ENCODE measurements at regions not wholly inside any gene's neighbourhood (a gene's known extent, or its start where the extent isn't known, plus 50 kb on each side); places are given as distances from the start of the nearest gene placed in this dataset.

GRCh38 chr1:118661769-118662320 lies 326.3 kb downstream of the TBX15 start:
- no peak for ATAC-seq
- no peak for DNase-seq
- Mint-ChIP-seq H3K36me3 (ENCODE audit: insufficient read depth) (no peaks in the 10 kb centered on the region), H3K4me1 (ENCODE audit: low read depth) (no peaks in the 10 kb centered on the region), H3K27me3 (ENCODE audit: low read depth) (no peaks in the 10 kb centered on the region), H3K9me3 (peaks cover 17% of the 10 kb centered on the region), H3K4me3 (no peak overlapping the region)

DNA sequence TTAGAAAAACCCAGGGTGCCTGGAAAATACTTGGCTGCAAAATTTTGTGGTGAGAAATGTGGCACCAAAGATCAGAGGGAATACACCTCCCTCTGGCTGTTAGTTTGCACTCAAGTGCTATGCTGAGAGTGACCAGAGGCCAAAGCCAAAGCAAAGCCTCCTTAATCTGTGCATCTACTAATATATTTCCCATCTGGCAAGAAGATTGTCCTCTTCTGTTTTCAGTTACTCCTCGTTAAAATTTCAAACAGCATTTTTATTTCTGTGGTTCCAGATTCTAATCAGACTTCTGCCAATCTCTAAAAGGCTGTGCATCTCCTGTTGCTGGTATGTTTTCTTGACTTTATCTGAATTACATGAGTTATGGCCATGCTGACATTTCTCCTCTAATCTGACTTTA lies 327.4 kb downstream of the TBX15 start:
- no peak overlapping the region for H3K4me3 Mint-ChIP-seq
- DNase-seq (no peak), ATAC-seq (no peak)
- H3K27me3 Mint-ChIP-seq (ENCODE audit: low read depth): no peaks in the 10 kb centered on the region
- no peaks in the 10 kb centered on the region for H3K36me3 Mint-ChIP-seq (ENCODE audit: insufficient read depth)
- no peaks in the 10 kb centered on the region for H3K4me1 Mint-ChIP-seq (ENCODE audit: low read depth)
- peaks cover 12% of the 10 kb centered on the region for H3K9me3 Mint-ChIP-seq

DNA sequence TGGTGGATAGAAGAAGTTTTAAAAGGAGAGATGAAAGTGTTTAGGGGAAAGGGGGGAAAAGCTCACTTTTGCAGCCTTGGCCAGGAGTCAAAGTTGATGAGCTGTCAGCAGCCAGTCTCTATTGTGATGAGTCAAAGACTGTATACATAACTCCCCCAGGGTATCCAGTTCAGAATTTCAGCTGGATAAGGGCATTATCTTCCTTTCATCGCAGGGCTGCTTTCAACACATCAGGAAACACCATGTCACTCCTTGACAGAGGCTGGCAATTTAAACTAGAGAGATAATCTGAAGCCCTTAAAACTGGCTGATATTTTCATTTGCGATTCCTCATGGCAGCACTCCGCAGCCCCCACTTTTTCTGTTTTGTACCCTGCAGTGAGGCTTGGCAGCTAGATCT lies 328.5 kb downstream of the TBX15 start:
- DNase-seq: no peak
- Mint-ChIP-seq H3K27me3 (ENCODE audit: low read depth) (no peaks in the 10 kb centered on the region), H3K4me3 (no peak overlapping the region), H3K9me3 (peaks cover 11% of the 10 kb centered on the region), H3K36me3 (ENCODE audit: insufficient read depth) (no peaks in the 10 kb centered on the region), H3K4me1 (ENCODE audit: low read depth) (no peaks in the 10 kb centered on the region)
- ATAC-seq: no peak

- Mint-ChIP-seq H3K27me3 (ENCODE audit: low read depth) (no peaks in the 10 kb centered on the region), H3K36me3 (ENCODE audit: insufficient read depth) (no peaks in the 10 kb centered on the region), H3K9me3 (peaks cover 13% of the 10 kb centered on the region), H3K4me1 (ENCODE audit: low read depth) (no peaks in the 10 kb centered on the region), H3K4me3 (no peak overlapping the region)
- DNase-seq (no peak), ATAC-seq (no peak)
Measured at GRCh38 chr1:118650107-118650807, 337.9 kb downstream of the TBX15 start.

- H3K4me3 Mint-ChIP-seq: no peak overlapping the region
- no peaks in the 10 kb centered on the region for H3K4me1 Mint-ChIP-seq (ENCODE audit: low read depth)
- DNase-seq (no peak), ATAC-seq (no peak)
- no peaks in the 10 kb centered on the region for H3K27me3 Mint-ChIP-seq (ENCODE audit: low read depth)
- no peaks in the 10 kb centered on the region for H3K36me3 Mint-ChIP-seq (ENCODE audit: insufficient read depth)
- H3K9me3 Mint-ChIP-seq: peaks cover 13% of the 10 kb centered on the region
Measured at GRCh38 chr1:118649369-118650106, 338.6 kb downstream of the TBX15 start.

DNA sequence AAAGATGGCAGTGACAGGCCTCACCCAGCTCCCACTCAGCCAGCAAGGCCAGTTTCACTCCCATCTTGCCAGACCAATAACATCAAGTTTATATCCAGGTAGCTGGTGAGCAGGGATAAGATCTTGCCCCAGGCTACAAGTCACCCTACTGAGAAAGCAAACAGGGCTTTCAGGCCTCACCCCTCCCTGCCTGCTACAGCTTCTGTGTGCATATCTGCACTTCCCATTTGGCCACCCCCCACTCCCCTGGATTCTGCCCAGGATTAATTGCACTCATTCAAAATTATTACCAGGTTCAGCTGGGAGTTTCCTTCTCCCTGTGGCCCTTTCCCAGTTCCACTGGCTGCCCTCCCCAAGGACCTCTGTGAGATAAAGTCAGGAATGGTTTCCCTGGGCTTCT lies 352.1 kb downstream of the TBX15 start:
- no peak for DNase-seq
- ATAC-seq: no peak
- Mint-ChIP-seq H3K9me3 (peaks cover 30% of the 10 kb centered on the region), H3K36me3 (ENCODE audit: insufficient read depth) (no peaks in the 10 kb centered on the region), H3K4me3 (no peak overlapping the region), H3K4me1 (ENCODE audit: low read depth) (no peaks in the 10 kb centered on the region), H3K27me3 (ENCODE audit: low read depth) (no peaks in the 10 kb centered on the region)

DNA sequence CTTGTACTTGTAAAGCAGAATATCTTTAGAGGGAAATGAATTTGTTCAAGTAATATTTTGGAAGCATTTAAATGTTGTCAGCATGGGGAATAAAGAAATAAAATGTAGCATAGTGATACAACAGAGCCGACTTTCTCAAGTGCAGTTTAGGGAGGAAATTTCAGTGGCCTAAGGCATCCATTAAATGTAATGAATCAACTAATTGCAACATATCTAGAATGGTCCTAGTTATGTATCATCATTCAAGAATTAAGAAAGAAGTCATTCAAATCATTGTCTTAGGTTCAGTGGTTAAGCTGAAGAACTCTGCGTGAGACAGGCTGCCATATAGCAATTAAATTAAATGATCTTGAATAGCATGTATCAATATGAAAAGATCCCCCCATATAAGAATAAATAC lies 360.7 kb downstream of the TBX15 start:
- Mint-ChIP-seq H3K27me3 (ENCODE audit: low read depth) (no peaks in the 10 kb centered on the region), H3K36me3 (ENCODE audit: insufficient read depth) (no peaks in the 10 kb centered on the region), H3K9me3 (peaks cover 13% of the 10 kb centered on the region), H3K4me1 (ENCODE audit: low read depth) (no peaks in the 10 kb centered on the region), H3K4me3 (no peak overlapping the region)
- no peak for DNase-seq
- ATAC-seq: no peak

DNA sequence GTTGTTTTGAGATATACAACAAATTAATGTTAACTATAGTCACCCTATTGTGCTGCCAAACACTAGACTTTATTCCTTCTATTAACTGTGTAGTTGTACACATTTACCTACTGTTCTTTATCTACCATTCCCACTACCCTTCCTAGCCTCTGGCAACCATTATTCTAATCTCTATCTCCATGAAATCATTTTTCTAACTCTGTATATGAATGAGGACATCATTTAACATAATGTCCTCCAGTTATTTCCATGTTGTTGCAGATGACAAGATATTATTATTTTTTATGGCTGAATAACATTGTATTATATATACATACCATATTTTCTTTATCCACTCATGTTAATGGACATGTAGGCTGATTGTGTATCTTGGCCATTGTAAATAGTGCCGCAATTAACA lies 366.3 kb downstream of the TBX15 start:
- no peak for DNase-seq
- Mint-ChIP-seq H3K4me1 (ENCODE audit: low read depth) (no peaks in the 10 kb centered on the region), H3K36me3 (ENCODE audit: insufficient read depth) (no peaks in the 10 kb centered on the region), H3K9me3 (peaks cover 4% of the 10 kb centered on the region), H3K4me3 (no peak overlapping the region), H3K27me3 (ENCODE audit: low read depth) (no peaks in the 10 kb centered on the region)
- no peak for ATAC-seq

DNA sequence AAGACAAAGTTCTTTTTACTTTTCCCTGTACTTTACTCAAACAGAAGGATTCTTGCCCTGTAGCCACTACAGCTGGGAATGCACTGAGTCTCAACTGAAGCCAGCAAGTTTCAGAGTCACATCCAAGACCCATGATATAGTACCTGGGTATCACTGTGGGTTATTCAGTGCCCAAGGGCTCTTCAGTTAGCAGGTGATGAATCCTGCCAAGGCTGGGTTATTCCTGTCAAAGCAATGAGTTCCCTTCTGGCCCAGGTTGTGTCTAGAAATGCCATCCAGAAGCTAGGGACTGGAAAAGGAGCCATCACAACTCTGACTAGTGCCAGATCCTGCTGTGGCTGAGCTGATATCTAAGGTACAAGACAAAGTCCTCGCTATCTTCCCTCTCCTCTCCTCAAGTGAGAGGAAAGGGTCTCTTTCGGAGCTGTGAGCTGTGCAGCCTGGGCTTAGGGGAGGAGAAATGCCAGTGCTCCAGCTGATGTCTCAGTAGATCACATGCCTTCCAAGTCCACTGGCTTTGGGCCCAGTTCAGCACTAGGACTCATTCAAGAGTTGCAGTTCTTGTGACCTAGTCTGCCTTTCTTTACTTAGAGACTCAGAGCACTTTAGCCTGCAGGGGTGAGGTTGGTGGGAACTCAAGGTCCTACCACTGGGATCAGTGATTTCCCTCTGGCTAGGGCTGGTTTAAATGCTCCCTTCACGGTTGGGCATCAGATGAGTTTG lies 369.4 kb downstream of the TBX15 start:
- ATAC-seq (no peak), DNase-seq (no peak)
- Mint-ChIP-seq H3K27me3 (ENCODE audit: low read depth) (no peaks in the 10 kb centered on the region), H3K9me3 (peaks cover 20% of the 10 kb centered on the region), H3K4me1 (ENCODE audit: low read depth) (no peaks in the 10 kb centered on the region), H3K4me3 (no peak overlapping the region), H3K36me3 (ENCODE audit: insufficient read depth) (no peaks in the 10 kb centered on the region)

GRCh38 chr1:118617916-118618315 lies 370.2 kb downstream of the TBX15 start:
- ATAC-seq (no peak), DNase-seq (no peak)
- Mint-ChIP-seq H3K9me3 (peaks cover 20% of the 10 kb centered on the region), H3K4me1 (ENCODE audit: low read depth) (no peaks in the 10 kb centered on the region), H3K36me3 (ENCODE audit: insufficient read depth) (no peaks in the 10 kb centered on the region), H3K4me3 (no peak overlapping the region), H3K27me3 (ENCODE audit: low read depth) (no peaks in the 10 kb centered on the region)

DNA sequence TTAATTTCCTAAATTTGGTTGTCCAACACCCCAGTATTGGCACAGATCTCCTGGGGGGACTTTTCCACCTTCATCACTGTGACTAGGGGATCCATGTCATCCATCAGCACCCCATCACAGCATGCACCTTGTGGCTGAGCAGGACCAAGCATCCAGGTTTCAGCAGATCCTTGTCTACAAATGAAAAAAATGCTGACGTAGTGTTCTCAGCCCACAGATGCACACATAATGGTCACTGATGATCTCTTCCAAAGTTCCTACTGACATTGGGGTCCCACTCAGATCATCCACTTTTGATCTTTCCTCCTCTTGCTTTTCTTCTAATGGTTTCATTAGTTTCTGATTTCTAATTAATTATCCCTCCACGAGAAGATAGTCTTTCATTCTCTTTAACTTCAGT lies 373.1 kb downstream of the TBX15 start:
- no peak for ATAC-seq

GRCh38 chr1:118589238-118589846 lies 398.8 kb downstream of the TBX15 start:
- Mint-ChIP-seq H3K36me3 (ENCODE audit: insufficient read depth) (no peaks in the 10 kb centered on the region), H3K4me3 (no peak overlapping the region), H3K4me1 (ENCODE audit: low read depth) (no peaks in the 10 kb centered on the region), H3K9me3 (peaks cover 16% of the 10 kb centered on the region), H3K27me3 (ENCODE audit: low read depth) (no peaks in the 10 kb centered on the region)
- DNase-seq (no peak), ATAC-seq (no peak)

More for the DNA sequence above, 373.1 kb downstream of the TBX15 start:
- Mint-ChIP-seq H3K27me3 (ENCODE audit: low read depth) (no peaks in the 10 kb centered on the region), H3K9me3 (peaks cover 17% of the 10 kb centered on the region), H3K4me3 (no peak overlapping the region), H3K4me1 (ENCODE audit: low read depth) (no peaks in the 10 kb centered on the region), H3K36me3 (ENCODE audit: insufficient read depth) (no peaks in the 10 kb centered on the region)
- DNase-seq: no peak

- H3K4me1 Mint-ChIP-seq (ENCODE audit: low read depth): no peaks in the 10 kb centered on the region
- H3K27me3 Mint-ChIP-seq (ENCODE audit: low read depth): no peaks in the 10 kb centered on the region
- no peaks in the 10 kb centered on the region for H3K36me3 Mint-ChIP-seq (ENCODE audit: insufficient read depth)
- peaks cover 16% of the 10 kb centered on the region for H3K9me3 Mint-ChIP-seq
- ATAC-seq (no peak), DNase-seq (no peak)
- H3K4me3 Mint-ChIP-seq: no peak overlapping the region
Measured at GRCh38 chr1:118588566-118588965, 399.6 kb downstream of the TBX15 start.

GRCh38 chr1:118578276-118578675 lies 393.2 kb upstream of the SPAG17 start:
- Mint-ChIP-seq H3K27me3 (ENCODE audit: low read depth) (no peaks in the 10 kb centered on the region), H3K4me1 (ENCODE audit: low read depth) (no peaks in the 10 kb centered on the region), H3K36me3 (ENCODE audit: insufficient read depth) (no peaks in the 10 kb centered on the region), H3K4me3 (no peak overlapping the region), H3K9me3 (peaks cover 29% of the 10 kb centered on the region)
- DNase-seq (no peak), ATAC-seq (no peak)
